Fibroblast of mammary gland (primary cell): ENCODE measurements at regions not wholly inside any gene's neighbourhood (a gene's known extent, or its start where the extent isn't known, plus 50 kb on each side); places are given as distances from the start of the nearest gene placed in this dataset.
A peak's percentile ranks its signal among the peaks of the same experiment; 100 is the strongest.

Source experiments
- DNase-seq: peaks from one replicate; pipeline ENCODE4 v3.0.0-alpha.2; 2010; ENCODE audit warnings: low read depth
- H3K4me3 ChIP-seq: 2 replicates; pipeline ENCODE4 v1.5.1; 2011; ENCODE audit warnings: low read depth, mild to moderate bottlenecking, low read length, moderate library complexity; ENCODE audit not compliant: control insufficient read depth
- CTCF ChIP-seq: conservative IDR thresholded peaks from 2 replicates; pipeline ENCODE4 v1.5.1; 2011; ENCODE audit warnings: low read depth, low read length, inconsistent platforms; ENCODE audit not compliant: control insufficient read depth, insufficient read depth

DNA sequence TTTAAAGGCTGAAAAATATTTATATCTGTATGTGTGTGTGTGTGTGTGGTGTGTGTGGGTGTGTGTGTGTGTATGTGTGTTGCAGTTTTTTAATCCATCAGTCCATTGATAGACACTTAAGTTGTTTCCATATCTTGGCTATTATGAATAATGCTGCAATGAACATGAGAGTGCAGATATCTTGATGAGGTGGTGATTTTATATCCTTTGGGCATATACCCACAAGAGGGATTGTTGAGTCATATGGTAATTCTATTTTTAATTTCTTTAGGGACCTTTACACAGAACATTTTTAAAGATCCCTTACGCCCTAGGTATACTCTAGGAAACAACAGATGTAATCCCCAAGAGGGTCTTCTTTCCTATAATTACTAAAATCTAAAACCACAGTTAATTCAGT is 154.5 kb upstream of the CLEC14A start:
- TF ChIP-seq CTCF, result no peak
- DNase-seq, result no peak

DNA sequence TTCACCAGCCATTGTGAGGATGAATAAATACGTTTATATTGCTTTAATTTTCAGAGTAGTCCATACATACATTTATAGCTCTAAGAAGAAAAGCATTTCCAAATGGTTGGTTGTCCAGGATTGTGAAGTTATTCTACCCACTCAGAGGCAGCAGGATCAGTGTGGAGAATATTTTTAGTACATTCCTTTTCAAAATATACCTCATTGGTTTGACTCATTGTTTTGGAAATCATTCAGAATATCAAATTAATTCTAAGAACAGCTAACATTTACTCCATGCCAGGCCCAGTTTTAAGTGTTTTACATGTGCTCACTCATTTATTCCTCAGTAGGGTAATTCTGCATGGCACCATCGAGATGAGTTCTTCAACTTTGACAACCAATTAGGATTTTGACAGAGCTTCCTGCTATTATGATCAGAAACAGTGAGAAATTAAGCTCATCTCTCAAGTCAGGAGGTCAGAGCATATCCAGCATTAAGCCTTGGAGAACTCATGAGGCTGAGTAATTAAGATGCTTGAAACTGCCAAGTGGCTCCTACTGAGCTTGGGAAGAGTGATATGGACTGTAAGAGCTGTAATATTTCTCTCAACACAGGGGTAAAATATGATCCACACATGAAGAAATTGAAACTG is 153.3 kb upstream of the CLEC14A start:
- DNase-seq, result peak; percentile 42
- TF ChIP-seq CTCF, result no peak
- H3K4me3 ChIP-seq, result no peak overlapping the region

More for the DNA sequence above, 154.5 kb upstream of the CLEC14A start:
- H3K4me3 ChIP-seq, result no peak overlapping the region

- H3K4me3 ChIP-seq, result no peak overlapping the region
- peak; percentile 2 for TF ChIP-seq CTCF
- DNase-seq, result peak; percentile 49
Measured at GRCh38 chr14:38405851-38406635, 150.2 kb upstream of the CLEC14A start.

- peak; percentile 28 for DNase-seq
- H3K4me3 ChIP-seq, result no peak overlapping the region
- no peak for TF ChIP-seq CTCF
Measured at GRCh38 chr14:38404616-38405015, 148.7 kb upstream of the CLEC14A start.

DNA sequence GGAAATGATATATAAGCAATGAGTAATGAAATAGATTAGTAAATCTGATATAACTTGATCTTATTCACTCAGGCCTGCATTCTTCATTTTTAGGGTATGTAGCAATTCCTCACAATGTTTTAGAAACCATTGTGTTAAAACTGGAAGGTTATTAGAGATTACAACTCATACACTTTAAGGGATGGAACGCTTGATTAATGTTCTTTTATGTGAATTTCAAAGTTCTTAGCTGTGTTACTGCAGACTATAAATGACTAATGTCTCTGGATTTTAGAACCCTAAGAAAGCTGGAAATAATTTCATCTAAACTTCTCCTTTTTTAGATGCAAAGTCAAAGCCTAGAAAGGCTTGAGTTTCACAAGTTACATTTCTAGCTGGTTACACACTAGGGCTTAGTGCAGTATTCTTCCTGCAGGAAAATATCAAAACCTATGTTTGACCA is 148.2 kb upstream of the CLEC14A start:
- no peak for TF ChIP-seq CTCF
- no peak overlapping the region for H3K4me3 ChIP-seq
- peak; percentile 85 for DNase-seq

DNA sequence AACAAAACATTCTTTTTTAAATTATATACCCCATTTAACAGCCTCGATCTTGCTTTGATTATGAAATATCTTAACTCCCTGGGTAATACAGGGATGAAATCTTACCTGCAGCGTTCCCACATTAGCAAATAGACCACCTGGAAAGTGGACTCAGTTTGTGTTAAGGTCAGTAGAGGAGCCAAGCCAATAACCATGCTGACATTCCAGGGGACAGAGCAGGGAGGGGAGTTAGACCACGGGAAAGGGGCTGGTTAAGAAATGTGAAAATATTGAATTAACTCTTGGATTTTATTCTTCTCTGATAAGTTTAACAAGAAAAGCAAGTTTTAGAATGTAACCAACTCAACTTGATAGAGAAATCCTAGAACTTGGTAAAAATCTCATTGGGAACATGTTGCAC is 144.9 kb upstream of the CLEC14A start:
- no peak overlapping the region for H3K4me3 ChIP-seq
- DNase-seq, result no peak

More for the DNA sequence above, 144.9 kb upstream of the CLEC14A start:
- TF ChIP-seq CTCF, result no peak
